ENCODE measurements at regions not wholly inside any gene's neighbourhood (a gene's known extent, or its start where the extent isn't known, plus 50 kb on each side); places are given as distances from the start of the nearest gene placed in this dataset.

DNA sequence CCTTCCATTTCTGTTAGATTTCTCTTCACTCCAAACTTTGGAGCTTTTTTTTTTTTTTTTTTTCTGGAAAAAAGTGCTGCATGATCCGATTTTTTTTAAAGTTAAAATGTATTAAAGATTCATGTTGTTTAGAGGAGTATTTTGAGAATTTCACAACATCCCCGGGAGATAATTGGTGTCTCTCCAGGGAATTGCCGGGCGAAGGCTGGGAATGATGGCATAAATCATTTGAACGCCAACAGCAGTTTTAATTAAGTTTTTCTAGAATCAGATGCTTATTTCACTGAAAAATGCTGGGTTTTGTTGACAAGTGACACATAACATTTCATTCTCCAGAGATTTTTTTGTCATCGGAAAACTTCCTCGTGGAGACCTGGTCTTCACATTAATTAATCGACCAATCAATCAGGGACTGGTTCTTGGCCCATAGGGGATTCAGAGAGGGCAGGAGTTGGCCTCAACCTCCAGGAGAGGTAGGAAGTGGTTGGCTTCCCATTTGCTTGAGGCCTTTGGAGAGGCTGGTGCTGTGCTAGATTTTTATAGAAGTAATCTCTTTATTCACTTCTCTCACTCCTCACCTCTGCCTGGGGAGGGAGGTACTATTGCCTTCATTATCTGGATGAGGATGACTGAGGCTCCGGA, 439.4 kb downstream of the TYW1 start:
- no peak overlapping the region for H3K9ac ChIP-seq (ENCODE audit: low read depth, low read length)
- no peak overlapping the region for H2BK120ac ChIP-seq (ENCODE audit: low read depth, low read length)
- no peaks in the 10 kb centered on the region for H3K36me3 ChIP-seq (ENCODE audit: control insufficient read depth, insufficient read depth, low read length)
- H3K18ac ChIP-seq (ENCODE audit: low read depth, low read length) = no peak overlapping the region
- H2AK9ac ChIP-seq (replicated peaks; ENCODE audit: low read depth, low read length, poor library complexity) = no peak overlapping the region
- H3K4me1 ChIP-seq (ENCODE audit: control insufficient read depth, insufficient read depth, low read length) = no peaks in the 10 kb centered on the region
- H3K4ac ChIP-seq (ENCODE audit: low read depth, low read length) = no peak overlapping the region
- H2AK5ac ChIP-seq (ENCODE audit: low read depth, low read length) = no peak overlapping the region
- H3K9me3 ChIP-seq (ENCODE audit: control insufficient read depth, insufficient read depth, low read length) = peaks cover 2% of the 10 kb centered on the region; the same call in 1 of the 2 replicates
- H3K56ac ChIP-seq (ENCODE audit: extremely low read depth, insufficient read depth, low read length) = no peak overlapping the region
- in situ Hi-C loops (cut with MboI; ENCODE audit: low sequenced_read_pairs) = no loop called here
- WGBS, 2 experiments (ENCODE audit: extremely low coverage in 2 of 2, insufficient read length in 1 of 2) = no CpG with 5 or more reads among the region's 9 CpGs
- DNase-seq = no peak
- H4K8ac ChIP-seq (ENCODE audit: low read depth in 2 of 2, low read length in 2 of 2) = no peak overlapping the region
- TF ChIP-seq SMC3 (IDR thresholded peaks at IDR 0.05; ENCODE audit: low read depth, low read length) = no peak
- no peak for TF ChIP-seq RCOR1 (IDR thresholded peaks at IDR 0.05; ENCODE audit: insufficient replicate concordance, low read length)
- TF ChIP-seq MAZ (IDR thresholded peaks at IDR 0.05; ENCODE audit: borderline replicate concordance, low read depth, low read length) = no peak
- TF ChIP-seq, protein P1, sequence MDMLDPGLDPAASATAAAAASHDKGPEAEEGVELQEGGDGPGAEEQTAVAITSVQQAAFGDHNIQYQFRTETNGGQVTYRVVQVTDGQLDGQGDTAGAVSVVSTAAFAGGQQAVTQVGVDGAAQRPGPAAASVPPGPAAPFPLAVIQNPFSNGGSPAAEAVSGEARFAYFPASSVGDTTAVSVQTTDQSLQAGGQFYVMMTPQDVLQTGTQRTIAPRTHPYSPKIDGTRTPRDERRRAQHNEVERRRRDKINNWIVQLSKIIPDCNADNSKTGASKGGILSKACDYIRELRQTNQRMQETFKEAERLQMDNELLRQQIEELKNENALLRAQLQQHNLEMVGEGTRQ (IDR thresholded peaks at IDR 0.05; ENCODE audit: low read depth, low read length) = no peak
- no peak for TF ChIP-seq RFX5 (IDR thresholded peaks at IDR 0.05; ENCODE audit: low read depth, low read length)
- no peak for TF ChIP-seq MAFK (IDR thresholded peaks at IDR 0.05; ENCODE audit: low read depth, low read length)
- TF ChIP-seq RAD21 (IDR thresholded peaks at IDR 0.05; ENCODE audit: low read length) = no peak
- TF ChIP-seq, protein P2, sequence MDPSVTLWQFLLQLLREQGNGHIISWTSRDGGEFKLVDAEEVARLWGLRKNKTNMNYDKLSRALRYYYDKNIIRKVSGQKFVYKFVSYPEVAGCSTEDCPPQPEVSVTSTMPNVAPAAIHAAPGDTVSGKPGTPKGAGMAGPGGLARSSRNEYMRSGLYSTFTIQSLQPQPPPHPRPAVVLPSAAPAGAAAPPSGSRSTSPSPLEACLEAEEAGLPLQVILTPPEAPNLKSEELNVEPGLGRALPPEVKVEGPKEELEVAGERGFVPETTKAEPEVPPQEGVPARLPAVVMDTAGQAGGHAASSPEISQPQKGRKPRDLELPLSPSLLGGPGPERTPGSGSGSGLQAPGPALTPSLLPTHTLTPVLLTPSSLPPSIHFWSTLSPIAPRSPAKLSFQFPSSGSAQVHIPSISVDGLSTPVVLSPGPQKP (IDR thresholded peaks at IDR 0.05; ENCODE audit: borderline replicate concordance, low read depth, low read length) = no peak
- TF ChIP-seq, protein P3, sequence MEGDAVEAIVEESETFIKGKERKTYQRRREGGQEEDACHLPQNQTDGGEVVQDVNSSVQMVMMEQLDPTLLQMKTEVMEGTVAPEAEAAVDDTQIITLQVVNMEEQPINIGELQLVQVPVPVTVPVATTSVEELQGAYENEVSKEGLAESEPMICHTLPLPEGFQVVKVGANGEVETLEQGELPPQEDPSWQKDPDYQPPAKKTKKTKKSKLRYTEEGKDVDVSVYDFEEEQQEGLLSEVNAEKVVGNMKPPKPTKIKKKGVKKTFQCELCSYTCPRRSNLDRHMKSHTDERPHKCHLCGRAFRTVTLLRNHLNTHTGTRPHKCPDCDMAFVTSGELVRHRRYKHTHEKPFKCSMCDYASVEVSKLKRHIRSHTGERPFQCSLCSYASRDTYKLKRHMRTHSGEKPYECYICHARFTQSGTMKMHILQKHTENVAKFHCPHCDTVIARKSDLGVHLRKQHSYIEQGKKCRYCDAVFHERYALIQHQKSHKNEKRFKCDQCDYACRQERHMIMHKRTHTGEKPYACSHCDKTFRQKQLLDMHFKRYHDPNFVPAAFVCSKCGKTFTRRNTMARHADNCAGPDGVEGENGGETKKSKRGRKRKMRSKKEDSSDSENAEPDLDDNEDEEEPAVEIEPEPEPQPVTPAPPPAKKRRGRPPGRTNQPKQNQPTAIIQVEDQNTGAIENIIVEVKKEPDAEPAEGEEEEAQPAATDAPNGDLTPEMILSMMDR (conservative IDR thresholded peaks at IDR 0.05; ENCODE audit: low read depth, low read length) = no peak
- no peak for TF ChIP-seq CHD1 (IDR thresholded peaks at IDR 0.05; ENCODE audit: low read depth, low read length)
- no peaks in the 10 kb centered on the region for H4K20me1 ChIP-seq (ENCODE audit: insufficient read depth, low read length)
- no peak overlapping the region for H3K14ac ChIP-seq (replicated peaks; ENCODE audit: low read depth, low read length)
- H3K4me2 ChIP-seq (ENCODE audit: low read depth, low read length) = no peak overlapping the region
- H3K79me1 ChIP-seq (ENCODE audit: low read depth in 1 of 2, low read length in 2 of 2) = no peaks in the 10 kb centered on the region
- H2BK20ac ChIP-seq (ENCODE audit: low read depth, low read length) = no peak overlapping the region
- intact Hi-C loops (cut with micrococcal nuclease) = no loop called here
- no peak for ATAC-seq (ENCODE audit: low read depth)
- H4K91ac ChIP-seq (ENCODE audit: insufficient read depth, low read depth, low read length) = no peak overlapping the region
- CTCF ChIA-PET = no interaction called here
- no peak overlapping the region for H2BK15ac ChIP-seq (ENCODE audit: low read depth, low read length)
- H3K27ac ChIP-seq (ENCODE audit: insufficient read depth, low read length) = no peak overlapping the region
- no peak overlapping the region for H4K5ac ChIP-seq (ENCODE audit: low read depth, low read length)
- BruUV-seq (replicated peaks) = no TSS peak
- no peak overlapping the region for H3K23ac ChIP-seq (ENCODE audit: low read depth, low read length)
- dilution Hi-C loops (cut with HindIII; ENCODE audit: low sequenced_read_pairs, unreplicated experiment) = no loop called here
- H2AFZ ChIP-seq (replicated peaks; ENCODE audit: low read length, poor library complexity) = no peak overlapping the region
- H3K9me1 ChIP-seq (ENCODE audit: insufficient read depth, low read length) = no peaks in the 10 kb centered on the region
- no peak overlapping the region for H2BK5ac ChIP-seq (ENCODE audit: low read depth, low read length, poor library complexity, severe bottlenecking)
- H3K27me3 ChIP-seq (ENCODE audit: control insufficient read depth, insufficient read depth, low read length) = no peaks in the 10 kb centered on the region
- POLR2A ChIA-PET (ENCODE audit: unreplicated experiment) = no interaction called here
- no peak overlapping the region for H3K4me3 ChIP-seq (ENCODE audit: insufficient read depth, low read depth, low read length)

Measured in IMR-90 (cell line).